Dedifferentiated amniotic fluid mesenchymal stem cell (primary cell): ENCODE measurements at regions not wholly inside any gene's neighbourhood (a gene's known extent, or its start where the extent isn't known, plus 50 kb on each side); places are given as distances from the start of the nearest gene placed in this dataset.

Source experiments
- DNase-seq: peaks from one replicate; pipeline ENCODE4 v3.0.0-alpha.2; 2016; ENCODE audit errors: extremely low spot score

DNA sequence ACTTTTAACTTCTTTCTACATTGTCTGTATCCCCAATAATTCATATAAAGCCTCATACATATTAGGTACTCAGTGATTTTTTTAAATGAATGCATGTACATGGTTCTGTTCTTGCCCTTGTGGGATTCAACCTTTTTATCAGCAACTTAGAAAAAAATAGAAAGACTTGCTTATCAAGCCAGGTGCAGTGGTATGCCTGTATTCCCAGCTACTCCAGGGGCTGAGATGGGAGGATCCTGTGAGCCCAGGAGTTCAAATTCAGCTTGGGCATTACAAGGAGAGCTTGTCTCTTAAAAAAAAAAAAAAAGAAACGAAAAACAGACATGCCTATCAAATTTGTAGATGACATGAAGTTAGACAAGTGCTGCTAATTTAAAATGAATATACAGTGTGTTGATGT lies 54.2 kb upstream of the MYCBP2 start:
- DNase-seq, result no peak

GRCh38 chr13:77379508-77379907 lies 52.6 kb upstream of the MYCBP2 start:
- no peak for DNase-seq

DNA sequence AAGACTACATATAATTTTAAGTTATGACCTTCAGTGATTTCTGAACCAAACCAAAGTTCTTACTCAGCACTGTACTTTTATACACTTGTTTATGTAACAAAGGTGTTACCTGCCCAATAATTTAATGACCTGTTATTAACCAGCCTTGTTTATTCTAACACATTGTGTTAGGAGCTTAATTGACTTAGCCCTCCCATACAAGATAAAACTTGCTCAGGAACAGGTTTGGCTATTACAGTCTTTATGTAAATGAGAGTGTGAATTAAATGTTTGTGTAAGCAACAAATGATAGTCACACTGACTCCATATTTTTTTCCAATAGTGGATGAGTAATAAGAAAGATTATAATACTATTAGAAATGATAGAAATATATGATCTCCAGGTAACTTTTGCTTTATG lies 51.8 kb upstream of the MYCBP2 start:
- no peak for DNase-seq

DNA sequence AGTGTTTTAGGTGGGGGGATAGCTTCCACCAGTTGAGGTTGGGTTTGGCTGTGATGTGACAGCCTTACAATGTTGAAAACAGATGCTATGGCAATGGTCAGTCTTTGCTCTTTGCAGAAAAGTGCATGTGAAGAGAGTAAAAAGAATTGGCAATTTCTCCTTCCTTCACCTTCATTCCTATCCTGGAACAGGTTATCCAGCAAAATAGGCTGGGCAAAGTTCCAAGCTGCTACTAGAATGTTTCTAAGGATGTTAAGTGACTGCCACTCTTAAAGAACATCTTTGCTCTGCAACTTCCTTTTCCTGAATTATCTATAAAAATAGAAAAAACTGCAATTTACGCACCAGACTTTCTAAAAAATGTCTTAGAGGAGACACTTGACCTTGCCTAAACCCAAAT lies 50.1 kb upstream of the MYCBP2 start:
- no peak for DNase-seq
